GM21529 (cell line): ENCODE measurements at regions not wholly inside any gene's neighbourhood (a gene's known extent, or its start where the extent isn't known, plus 50 kb on each side); places are given as distances from the start of the nearest gene placed in this dataset.

Source experiments
- ATAC-seq: cut with Tn5 transposase; IDR thresholded peaks from one replicate; pipeline ENCODE4 v1.9.1; 2021; ENCODE audit not compliant: unreplicated experiment

DNA sequence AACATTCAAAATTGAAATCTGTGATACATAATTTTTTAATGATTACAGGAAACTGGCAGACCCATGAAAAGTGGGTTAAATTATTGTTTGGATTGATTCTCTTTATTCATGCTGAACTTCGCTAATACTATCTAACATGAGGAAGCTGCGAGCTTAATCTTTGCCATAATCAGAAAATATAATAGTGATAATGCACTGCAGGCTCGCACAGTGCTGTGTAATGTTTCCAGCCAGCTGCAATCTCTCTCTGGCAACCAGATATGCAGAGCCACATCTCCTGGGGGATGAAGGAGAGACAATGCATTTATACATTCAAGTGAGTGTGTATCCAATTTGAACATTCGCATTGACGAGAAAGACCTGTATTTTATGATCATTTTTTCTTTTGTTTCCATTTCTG, 669.7 kb upstream of the RGMB start:
- ATAC-seq = no peak

DNA sequence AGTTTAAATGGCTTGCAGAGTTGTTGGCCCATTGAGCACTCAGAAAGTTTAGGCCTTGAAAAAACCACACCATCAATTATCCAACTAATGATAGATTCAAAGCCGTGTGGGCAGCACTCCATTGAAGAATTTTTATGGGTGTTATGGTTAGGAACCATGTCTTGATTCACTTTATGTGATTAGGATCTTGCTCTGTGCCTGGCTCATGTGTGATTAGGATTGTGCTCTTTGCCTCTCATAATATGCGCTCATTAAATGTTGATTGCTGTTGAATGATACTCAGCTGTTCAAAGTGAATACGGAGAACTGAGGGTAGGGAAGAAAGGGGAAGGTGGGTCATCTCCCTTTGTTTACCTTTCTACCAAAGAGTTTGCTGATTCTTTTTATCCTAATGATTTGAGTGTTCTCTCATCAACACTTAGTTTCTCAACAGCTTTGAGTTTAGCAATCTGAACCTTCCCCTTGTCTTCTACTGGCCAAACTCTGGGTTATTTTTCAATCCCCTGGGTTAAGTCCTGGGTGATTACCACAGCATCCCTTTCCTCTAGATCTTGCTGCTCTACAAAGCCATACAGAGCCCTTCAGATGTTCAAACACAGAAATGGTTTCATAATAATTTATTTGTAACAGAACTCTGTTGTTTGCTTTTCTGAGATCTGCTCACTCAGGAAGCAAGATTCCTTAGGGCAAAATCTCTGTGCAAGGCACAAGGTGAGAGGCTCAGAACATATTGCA, 668.8 kb upstream of the RGMB start:
- no peak for ATAC-seq

DNA sequence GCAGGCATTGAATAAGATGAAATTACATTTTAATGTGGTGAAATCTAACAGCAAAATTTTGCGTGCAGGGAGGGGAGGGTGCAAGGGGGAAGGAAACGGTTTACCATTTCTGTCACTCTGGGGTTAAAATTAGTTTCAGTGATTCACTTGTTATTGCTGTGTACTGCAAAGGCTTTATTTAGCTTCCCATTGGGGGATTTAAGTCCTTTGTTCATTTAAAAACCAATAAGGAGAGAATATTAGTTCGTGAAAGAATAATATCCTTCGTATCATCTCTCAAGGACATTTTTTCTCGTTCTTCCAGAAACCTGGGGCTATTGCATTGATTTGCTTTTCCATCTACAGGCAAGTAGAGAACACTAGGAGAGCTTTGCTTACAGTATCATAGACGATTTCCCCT, 667.8 kb upstream of the RGMB start:
- ATAC-seq = no peak

DNA sequence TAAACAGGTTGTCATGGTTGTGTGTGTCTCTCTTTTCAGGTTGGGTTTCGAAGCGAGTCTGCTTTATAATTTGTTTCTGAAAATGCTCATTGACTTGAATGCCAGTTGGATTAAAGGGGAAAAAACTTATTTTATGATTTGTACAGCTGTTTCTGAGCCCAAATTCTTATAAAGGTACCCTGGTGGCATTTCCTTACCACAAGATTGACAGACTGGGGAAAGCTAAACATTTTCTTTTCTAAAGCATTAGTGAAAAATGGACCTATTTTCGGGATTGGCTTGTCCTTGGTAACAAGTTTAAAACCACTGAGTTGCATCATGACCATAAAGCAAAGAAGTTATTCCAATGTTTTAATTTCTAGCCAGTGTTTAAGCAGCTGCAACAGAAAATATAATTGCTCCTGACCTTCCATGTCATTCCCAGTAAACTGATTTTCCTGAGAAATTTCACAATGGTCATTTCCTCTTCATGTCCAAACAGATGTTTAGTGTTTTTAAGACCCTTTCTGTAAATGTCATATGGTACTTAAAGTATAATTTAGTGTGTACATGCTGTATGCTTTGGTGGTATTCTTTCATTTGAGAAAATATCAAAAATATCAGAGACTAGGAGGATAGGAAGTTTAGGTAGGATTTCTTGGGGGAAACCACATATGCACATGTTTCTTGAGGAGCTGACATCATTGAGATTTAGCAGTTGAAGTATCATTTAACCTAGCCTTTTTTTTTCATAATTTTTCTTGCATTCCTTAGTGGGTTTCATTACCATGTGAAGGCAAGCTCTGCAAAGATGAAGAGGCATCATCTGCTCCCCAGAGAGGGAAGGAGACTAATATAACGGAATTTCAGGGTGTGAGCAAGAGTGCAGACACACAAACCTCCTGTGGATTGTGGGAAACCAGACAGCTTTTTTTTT, 667.1 kb upstream of the RGMB start:
- ATAC-seq = no peak

DNA sequence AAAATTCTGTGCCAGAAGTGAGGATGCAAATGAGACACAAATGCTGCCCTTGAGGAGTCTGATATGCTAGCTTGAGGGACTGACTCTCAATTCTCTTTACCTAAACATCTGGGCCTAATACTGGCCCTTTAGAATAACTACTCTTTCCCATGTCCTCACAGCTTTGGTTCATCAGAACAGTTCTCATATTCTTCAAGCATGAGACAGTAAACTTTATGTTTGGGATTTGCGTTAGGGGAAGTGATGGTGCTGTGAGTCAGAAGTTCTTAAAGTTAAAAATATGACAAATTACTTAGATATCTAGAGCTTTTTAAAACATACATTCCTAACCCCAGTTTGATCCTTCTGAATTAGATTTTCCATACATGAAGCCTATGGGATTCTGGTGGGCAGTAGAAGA, 665.0 kb upstream of the RGMB start:
- ATAC-seq = no peak

- ATAC-seq = no peak
These were observed 663.9 kb upstream of the RGMB start for GRCh38 chr5:98109561-98110006.

DNA sequence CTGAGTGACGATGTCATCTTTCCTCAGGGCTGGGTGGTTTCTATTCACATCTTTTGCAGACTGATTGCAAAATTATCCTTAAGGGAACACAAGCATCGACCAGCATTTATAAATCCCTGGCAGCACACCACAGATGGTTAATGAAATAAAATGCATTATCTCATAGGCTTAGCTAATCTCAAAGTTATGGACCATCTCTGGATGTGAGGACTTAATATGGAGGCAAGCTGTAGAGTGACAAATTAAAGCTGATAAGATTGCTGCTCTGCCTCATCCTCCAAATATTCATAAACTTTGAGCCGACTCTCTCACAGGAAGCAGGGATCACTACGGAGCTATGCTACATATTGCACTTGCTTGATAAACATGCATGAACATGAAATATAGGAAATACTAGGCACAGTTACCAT, 663.2 kb upstream of the RGMB start:
- ATAC-seq = no peak

- no peak for ATAC-seq
These were observed 662.7 kb upstream of the RGMB start for GRCh38 chr5:98110791-98111190.

DNA sequence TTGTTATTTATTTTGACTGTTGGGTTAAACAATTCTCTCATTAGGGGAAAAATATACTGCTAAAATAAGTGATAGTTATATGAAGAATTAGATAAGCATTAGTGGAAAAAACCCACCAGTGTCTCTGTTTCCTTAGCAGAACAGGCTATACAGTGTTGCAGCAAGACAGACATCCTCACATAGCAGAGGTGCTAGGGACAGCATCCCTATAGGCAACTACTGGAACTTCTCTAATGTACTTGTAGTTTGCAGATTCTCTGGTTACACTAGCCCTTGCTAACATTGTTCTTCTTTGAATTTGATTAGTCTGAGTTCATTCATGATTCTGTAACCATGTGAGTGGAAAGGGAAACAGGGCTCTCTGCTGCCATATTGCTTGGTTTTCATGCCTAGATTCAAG, 661.8 kb upstream of the RGMB start:
- ATAC-seq = no peak

- no peak for ATAC-seq
These were observed 652.2 kb upstream of the RGMB start for GRCh38 chr5:98121036-98121936.

DNA sequence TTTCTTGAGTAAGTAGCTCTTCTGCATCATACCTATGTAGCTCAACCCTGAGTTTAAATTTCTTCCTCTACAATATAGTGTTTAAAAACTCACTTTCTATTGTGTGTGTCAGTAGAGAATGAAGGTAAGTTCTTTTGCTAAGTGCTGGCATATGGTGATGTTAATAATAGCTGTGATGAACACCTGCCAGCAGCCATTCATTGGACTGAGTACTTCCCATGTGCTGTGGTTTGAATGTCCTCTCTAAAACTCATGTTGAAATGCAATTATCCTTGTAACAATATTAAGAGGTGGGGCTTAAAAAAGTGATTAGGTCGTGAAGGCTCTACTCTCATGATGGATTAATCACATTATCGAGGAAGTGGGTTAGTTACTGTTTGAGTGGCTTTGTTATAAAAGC, 645.2 kb upstream of the RGMB start:
- ATAC-seq = no peak

GRCh38 chr5:98128846-98129245, 644.6 kb upstream of the RGMB start:
- no peak for ATAC-seq

- no peak for ATAC-seq
These were observed 643.0 kb upstream of the RGMB start for GRCh38 chr5:98130261-98131035.

GRCh38 chr5:98144116-98144515, 629.3 kb upstream of the RGMB start:
- ATAC-seq = no peak

- ATAC-seq = no peak
These were observed 628.8 kb upstream of the RGMB start for GRCh38 chr5:98144710-98145109.

GRCh38 chr5:98157368-98157767, 616.1 kb upstream of the RGMB start:
- no peak for ATAC-seq

DNA sequence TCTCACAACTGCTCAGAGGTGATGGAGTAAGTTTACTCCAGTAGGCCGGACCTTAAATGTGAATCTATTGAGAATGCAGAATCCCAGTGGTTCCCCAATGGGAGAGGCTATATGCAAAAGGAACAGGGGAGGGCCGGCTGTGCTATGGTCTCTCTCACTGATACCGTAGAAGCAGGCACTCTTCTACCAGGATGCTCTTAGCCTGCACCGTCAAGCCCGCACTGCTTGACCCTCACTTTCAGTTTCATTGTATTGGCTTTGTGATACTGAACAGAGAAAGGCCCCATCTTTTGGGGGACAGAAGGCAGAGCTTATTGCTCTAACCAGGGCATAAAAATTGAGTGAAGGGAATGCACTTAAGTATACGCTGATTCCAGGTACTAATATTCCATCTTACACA, 615.0 kb upstream of the RGMB start:
- no peak for ATAC-seq

GRCh38 chr5:98163796-98164493, 609.5 kb upstream of the RGMB start:
- ATAC-seq = no peak

GRCh38 chr5:98168871-98169270, 604.6 kb upstream of the RGMB start:
- ATAC-seq = no peak

DNA sequence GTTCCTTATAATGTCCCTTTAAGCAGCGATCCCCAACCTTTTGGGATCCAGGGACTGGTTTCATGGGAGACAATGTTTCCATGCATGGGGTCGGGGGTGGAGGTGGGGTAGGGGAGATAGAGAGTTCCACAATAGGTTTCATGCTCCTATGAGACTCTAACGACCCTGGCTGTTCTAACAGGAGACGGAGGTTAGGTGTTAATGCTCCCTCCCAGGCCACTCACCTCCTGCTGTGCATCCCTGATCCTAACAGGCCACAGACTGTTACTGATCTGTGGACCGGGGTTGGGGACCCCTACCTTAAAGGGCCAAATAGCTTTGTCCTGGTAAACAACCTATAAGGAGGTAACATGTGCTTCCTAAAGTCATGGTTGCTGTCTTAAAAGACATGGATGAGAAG, 602.5 kb upstream of the RGMB start:
- ATAC-seq = no peak
